DND-41 (cell line): ENCODE measurements at regions not wholly inside any gene's neighbourhood (a gene's known extent, or its start where the extent isn't known, plus 50 kb on each side); places are given as distances from the start of the nearest gene placed in this dataset.

Source experiments
- ATAC-seq: fragments of 200-7000 bp; cut with Tn5 transposase; 3 replicates; pipeline ENCODE4 v1.9.1; 2021; ENCODE audit warnings: low read depth; ENCODE audit not compliant: insufficient read depth
- DNase-seq: peaks from one replicate; pipeline ENCODE4 v3.0.0-alpha.2; 2020
- H2AFZ ChIP-seq: 2 replicates; pipeline ENCODE4 v1.6.0; 2012; ENCODE audit warnings: low read depth, low read length
- H3K27ac ChIP-seq: 2 replicates; pipeline ENCODE4 v1.5.1; 2012; ENCODE audit warnings: low read length, inconsistent platforms
- H3K27me3 ChIP-seq: fragments of 200-600 bp; sonication (generic); 2 replicates; pipeline ENCODE4 v1.6.0; 2012; ENCODE audit warnings: low read length, mild to moderate bottlenecking, inconsistent platforms; ENCODE audit not compliant: insufficient read depth, poor library complexity
- H3K36me3 ChIP-seq: 2 replicates; pipeline ENCODE4 v1.5.1; 2012; ENCODE audit warnings: low read length, inconsistent platforms; ENCODE audit not compliant: insufficient read depth
- H3K4me1 ChIP-seq: 2 replicates; pipeline ENCODE4 v1.5.1; 2012; ENCODE audit warnings: mild to moderate bottlenecking, low read length; ENCODE audit not compliant: insufficient read depth
- H3K4me2 ChIP-seq: 2 replicates; pipeline ENCODE4 v1.6.0; 2012; ENCODE audit warnings: mild to moderate bottlenecking, moderate library complexity, low read length, inconsistent platforms; ENCODE audit not compliant: insufficient read depth
- H3K4me3 ChIP-seq, 2 experiments: fragments of 200-600 bp in 1 of 2; shearing (Covaris generic) in 1 of 2; 2 replicates each; pipeline ENCODE4 v1.5.1; 2012 to 2016; ENCODE audit warnings: inconsistent platforms in 2 of 2, low read length in 2 of 2, mild to moderate bottlenecking in 2 of 2, low read depth in 1 of 2, moderate library complexity in 1 of 2
- H3K79me2 ChIP-seq: 2 replicates; pipeline ENCODE4 v1.6.0; 2012; ENCODE audit warnings: low read length, inconsistent platforms; ENCODE audit not compliant: insufficient read depth
- H3K9ac ChIP-seq: 2 replicates; pipeline ENCODE4 v1.6.0; 2012; ENCODE audit warnings: low read depth, mild to moderate bottlenecking, inconsistent platforms, low read length, moderate library complexity
- H3K9me3 ChIP-seq: 2 replicates; pipeline ENCODE4 v1.5.1; 2012; ENCODE audit warnings: low read length, moderate library complexity, mild to moderate bottlenecking, inconsistent platforms; ENCODE audit not compliant: insufficient read depth, severe bottlenecking
- H4K20me1 ChIP-seq: 2 replicates; pipeline ENCODE4 v1.6.0; 2012; ENCODE audit warnings: low read length; ENCODE audit not compliant: insufficient read depth
- CTCF ChIP-seq: IDR thresholded peaks from 2 replicates; pipeline ENCODE4 v1.5.1; 2012; ENCODE audit warnings: borderline replicate concordance, low read length, moderate library complexity, mild to moderate bottlenecking; ENCODE audit not compliant: poor library complexity, severe bottlenecking; ENCODE audit errors: extremely low read depth
- EZH2 ChIP-seq: IDR thresholded peaks from 3 replicates; pipeline ENCODE4 v1.6.1; 2012; ENCODE audit warnings: borderline replicate concordance, low read depth, mild to moderate bottlenecking, moderate library complexity, low read length, inconsistent platforms; ENCODE audit not compliant: severe bottlenecking

GRCh38 chr2:56460508-56460907 lies 276.7 kb downstream of the CCDC85A start:
- H3K27me3 ChIP-seq, result no peaks in the 10 kb centered on the region
- H3K27ac ChIP-seq, result no peak overlapping the region
- no peak for DNase-seq
- H4K20me1 ChIP-seq, result no peaks in the 10 kb centered on the region
- TF ChIP-seq EZH2, result no peak
- no peak for TF ChIP-seq CTCF
- no peak for ATAC-seq
- no peak overlapping the region for H3K4me2 ChIP-seq
- H3K36me3 ChIP-seq, result no peaks in the 10 kb centered on the region
- H3K9ac ChIP-seq, result no peak overlapping the region
- no peaks in the 10 kb centered on the region for H3K79me2 ChIP-seq
- H3K4me3 ChIP-seq, result no peak overlapping the region
- no peak overlapping the region for H2AFZ ChIP-seq
- H3K4me1 ChIP-seq, result no peaks in the 10 kb centered on the region
- no peaks in the 10 kb centered on the region for H3K9me3 ChIP-seq

GRCh38 chr2:56464066-56464465 lies 280.3 kb downstream of the CCDC85A start:
- Histone ChIP-seq H2AFZ (no peak overlapping the region), H3K9me3 (no peaks in the 10 kb centered on the region), H3K79me2 (no peaks in the 10 kb centered on the region), H4K20me1 (no peaks in the 10 kb centered on the region), H3K4me1 (no peaks in the 10 kb centered on the region), H3K4me3 (no peak overlapping the region), H3K9ac (no peak overlapping the region), H3K4me2 (no peak overlapping the region), H3K27me3 (no peaks in the 10 kb centered on the region), H3K27ac (no peak overlapping the region), H3K36me3 (no peaks in the 10 kb centered on the region)
- DNase-seq, result no peak
- no peak for TF ChIP-seq EZH2
- no peak for TF ChIP-seq CTCF
- ATAC-seq, result no peak

GRCh38 chr2:56464613-56465012 lies 280.8 kb downstream of the CCDC85A start:
- Histone ChIP-seq H3K27ac (no peak overlapping the region), H3K79me2 (no peaks in the 10 kb centered on the region), H3K4me1 (no peaks in the 10 kb centered on the region), H3K36me3 (no peaks in the 10 kb centered on the region), H3K9me3 (no peaks in the 10 kb centered on the region), H3K4me3 (no peak overlapping the region), H3K4me2 (no peak overlapping the region), H2AFZ (no peak overlapping the region), H3K27me3 (no peaks in the 10 kb centered on the region), H3K9ac (no peak overlapping the region), H4K20me1 (no peaks in the 10 kb centered on the region)
- DNase-seq, result no peak
- TF ChIP-seq EZH2 (no peak), CTCF (no peak)
- no peak for ATAC-seq

GRCh38 chr2:56465491-56465890 lies 281.7 kb downstream of the CCDC85A start:
- H3K27ac ChIP-seq, result no peak overlapping the region
- H3K4me2 ChIP-seq, result no peak overlapping the region
- DNase-seq (no peak), ATAC-seq (no peak)
- H4K20me1 ChIP-seq, result no peaks in the 10 kb centered on the region
- no peaks in the 10 kb centered on the region for H3K36me3 ChIP-seq
- no peaks in the 10 kb centered on the region for H3K79me2 ChIP-seq
- TF ChIP-seq EZH2, result no peak
- no peak overlapping the region for H3K9ac ChIP-seq
- no peaks in the 10 kb centered on the region for H3K9me3 ChIP-seq
- no peaks in the 10 kb centered on the region for H3K4me1 ChIP-seq
- H3K27me3 ChIP-seq, result no peaks in the 10 kb centered on the region
- no peak overlapping the region for H3K4me3 ChIP-seq
- H2AFZ ChIP-seq, result no peak overlapping the region
